Stimulated activated CD4-positive, alpha-beta T cell treated with anti-CD3 and anti-CD28 coated beads, Interleukin-4, amount 100 ng/mL, for 48 hours (primary cell): ENCODE measurements at regions not wholly inside any gene's neighbourhood (a gene's known extent, or its start where the extent isn't known, plus 50 kb on each side); places are given as distances from the start of the nearest gene placed in this dataset.
"Not testable (repeated sequence)": the region's sequence is repeated elsewhere in the genome, so short reads cannot be mapped to it uniquely, and the experiment has no call there.

ENCODE experiments used
- DNase-seq, 2 donors: peaks; one replicate each; pipeline ENCODE4 v3.0.0-alpha.2; 2020; ENCODE audit warnings: low read depth in 2 of 2

GRCh38 chr2:49318531-49318930 lies 164.2 kb upstream of the FSHR start:
- DNase-seq = no peak

DNA sequence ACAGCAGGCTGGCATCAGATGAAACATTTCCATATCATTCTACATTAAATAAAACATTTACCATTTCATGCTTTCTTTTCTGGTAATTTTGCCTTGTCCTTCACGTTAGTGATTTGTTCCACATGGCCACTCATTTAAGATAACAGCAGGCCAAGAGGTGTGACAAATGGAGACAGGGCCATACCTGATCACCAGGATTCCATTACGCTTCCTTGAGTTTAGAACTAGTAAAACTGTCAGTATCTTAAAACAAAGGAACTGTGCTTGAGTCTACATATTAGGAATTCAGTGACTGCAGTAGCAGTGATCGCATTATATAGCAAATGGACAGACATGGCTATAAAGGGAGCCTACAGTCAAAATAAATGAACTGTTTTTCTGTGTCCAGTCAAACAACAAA lies 155.1 kb upstream of the FSHR start:
- no peak for DNase-seq

- DNase-seq = no peak
Observed at GRCh38 chr2:49306925-49307324, 152.6 kb upstream of the FSHR start.

DNA sequence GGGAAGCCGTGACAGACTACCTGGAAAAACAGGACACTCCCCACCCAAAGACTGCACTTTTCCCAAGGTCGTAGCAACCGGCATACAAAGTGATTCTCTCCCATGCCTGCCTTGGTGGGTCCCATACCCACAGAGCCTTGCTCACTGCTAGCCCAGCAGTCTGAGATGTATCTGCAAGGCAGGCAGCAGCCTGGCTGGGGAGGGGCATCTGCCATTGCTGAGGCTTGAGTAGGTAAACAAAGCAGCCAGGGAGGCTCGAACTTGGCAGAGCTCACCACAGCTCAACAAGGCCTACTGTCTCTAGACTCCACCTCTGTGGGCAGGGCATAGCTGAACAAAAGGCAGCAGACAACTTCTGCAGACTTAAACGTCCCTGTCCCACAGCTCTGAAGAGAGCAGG lies 144.4 kb upstream of the FSHR start:
- not testable (repeated sequence) for DNase-seq

DNA sequence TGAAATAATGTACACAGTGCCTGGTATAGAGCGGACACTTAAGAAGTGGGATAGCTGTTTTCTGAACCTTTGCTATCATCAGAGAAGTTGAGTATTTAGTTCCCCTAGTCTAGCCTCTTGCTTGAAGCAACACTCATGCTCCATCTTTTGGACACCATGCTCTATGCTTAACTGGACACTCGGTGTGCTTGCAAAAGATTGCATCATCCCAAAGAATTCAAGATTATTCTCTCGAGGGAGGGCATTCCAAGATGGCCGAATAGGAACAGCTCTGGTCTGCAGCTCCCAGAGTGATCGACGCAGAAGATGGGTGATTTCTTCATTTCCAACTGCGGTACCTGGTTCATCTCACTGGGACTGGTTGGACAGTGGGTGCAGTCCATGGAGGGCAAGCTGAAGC lies 143.9 kb upstream of the FSHR start:
- no peak for DNase-seq

- no peak for DNase-seq
Observed at GRCh38 chr2:49296107-49296867, 142.0 kb upstream of the FSHR start.

DNA sequence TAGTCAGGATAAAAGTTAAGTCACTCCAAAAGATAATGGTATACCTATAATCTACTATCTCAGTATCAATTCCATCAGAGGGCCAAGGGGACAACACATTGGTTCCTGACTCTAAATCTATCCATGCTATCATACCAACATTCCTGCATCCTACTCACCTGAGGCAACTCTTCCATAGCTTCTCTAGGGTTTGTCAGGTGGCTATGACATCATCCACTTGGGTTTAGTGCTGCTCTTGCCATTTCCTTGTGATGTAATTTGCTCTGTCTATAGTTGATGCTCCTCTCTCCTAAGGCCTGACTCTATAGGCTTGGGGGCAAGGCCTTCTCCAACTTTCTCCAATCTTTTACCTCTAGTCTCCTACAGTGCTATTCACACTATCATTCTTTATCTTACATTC lies 139.9 kb upstream of the FSHR start:
- DNase-seq = no peak

GRCh38 chr2:49291619-49292018 lies 137.3 kb upstream of the FSHR start:
- no peak for DNase-seq

DNA sequence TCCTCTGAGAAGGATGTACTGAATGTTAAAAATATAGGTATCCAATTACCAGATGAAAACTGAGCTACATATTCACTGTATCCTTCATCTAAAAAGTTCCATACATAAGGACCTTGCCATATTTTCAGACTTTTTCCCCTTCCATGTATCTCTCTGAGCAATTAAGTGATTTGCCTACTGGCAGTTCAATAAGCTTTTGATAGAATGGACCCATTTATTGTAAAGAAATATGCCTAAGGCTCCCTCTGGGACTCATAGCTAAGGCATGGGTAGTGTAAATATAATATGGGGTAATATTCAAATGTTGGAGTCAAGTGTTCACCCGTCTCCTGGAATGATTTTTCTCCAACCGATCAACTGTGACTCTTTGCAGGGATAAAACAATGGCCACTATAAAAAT lies 135.4 kb upstream of the FSHR start:
- DNase-seq = no peak

GRCh38 chr2:49288902-49289700 lies 134.8 kb upstream of the FSHR start:
- no peak for DNase-seq

GRCh38 chr2:49288113-49288705 lies 133.9 kb upstream of the FSHR start:
- no peak for DNase-seq

DNA sequence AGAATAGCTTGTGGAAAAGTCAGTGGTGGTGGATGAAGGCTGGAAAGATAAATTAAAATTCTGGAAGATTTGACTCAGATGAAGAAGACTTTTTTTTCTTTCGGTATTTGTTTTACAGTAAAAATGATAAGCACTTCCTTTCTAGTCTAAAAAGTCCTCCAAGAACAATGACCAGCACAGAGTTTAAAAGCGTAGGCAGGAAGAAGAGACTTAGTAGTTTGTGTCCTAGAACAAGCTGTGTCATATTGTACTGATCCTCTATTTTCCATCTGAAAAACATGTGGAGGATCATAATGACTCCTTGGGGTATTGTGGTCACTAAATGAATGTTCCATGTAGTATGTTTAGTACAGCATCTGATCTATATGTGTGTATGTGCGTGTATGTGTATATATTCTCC lies 132.4 kb upstream of the FSHR start:
- DNase-seq = no peak

GRCh38 chr2:49286045-49286444 lies 131.7 kb upstream of the FSHR start:
- no peak for DNase-seq

GRCh38 chr2:49278561-49278960 lies 124.2 kb upstream of the FSHR start:
- no peak for DNase-seq

- DNase-seq = no peak
Observed at GRCh38 chr2:49278141-49278540, 123.8 kb upstream of the FSHR start.

DNA sequence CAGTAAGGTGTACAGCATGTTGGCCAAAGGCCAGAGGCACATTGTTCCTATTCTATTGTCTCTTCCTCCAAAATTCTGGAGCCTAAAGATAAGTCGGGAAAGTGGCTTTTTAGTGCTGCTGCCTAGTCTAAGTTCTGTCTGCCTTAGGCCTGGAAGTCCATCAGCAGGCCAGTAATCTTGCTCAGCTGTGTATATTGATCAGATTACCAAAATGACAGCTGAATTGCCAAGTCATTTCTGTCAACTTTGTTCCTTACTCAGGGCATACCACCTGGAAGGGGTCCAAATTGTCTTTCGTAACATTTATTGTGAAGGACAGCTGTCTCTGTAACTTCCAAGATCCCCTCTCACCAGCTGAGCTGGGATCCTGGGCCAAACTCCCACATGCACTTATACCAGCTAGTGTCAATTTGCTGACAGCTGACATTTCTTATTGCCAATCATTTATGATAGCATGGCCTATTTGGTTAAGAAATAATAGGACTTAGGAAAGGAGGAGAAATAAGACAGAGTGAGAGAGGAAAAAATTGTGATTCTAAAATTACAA lies 116.8 kb upstream of the FSHR start:
- DNase-seq = no peak

GRCh38 chr2:49270091-49270490 lies 115.8 kb upstream of the FSHR start:
- DNase-seq = no peak

GRCh38 chr2:49265471-49265870 lies 111.2 kb upstream of the FSHR start:
- no peak for DNase-seq

DNA sequence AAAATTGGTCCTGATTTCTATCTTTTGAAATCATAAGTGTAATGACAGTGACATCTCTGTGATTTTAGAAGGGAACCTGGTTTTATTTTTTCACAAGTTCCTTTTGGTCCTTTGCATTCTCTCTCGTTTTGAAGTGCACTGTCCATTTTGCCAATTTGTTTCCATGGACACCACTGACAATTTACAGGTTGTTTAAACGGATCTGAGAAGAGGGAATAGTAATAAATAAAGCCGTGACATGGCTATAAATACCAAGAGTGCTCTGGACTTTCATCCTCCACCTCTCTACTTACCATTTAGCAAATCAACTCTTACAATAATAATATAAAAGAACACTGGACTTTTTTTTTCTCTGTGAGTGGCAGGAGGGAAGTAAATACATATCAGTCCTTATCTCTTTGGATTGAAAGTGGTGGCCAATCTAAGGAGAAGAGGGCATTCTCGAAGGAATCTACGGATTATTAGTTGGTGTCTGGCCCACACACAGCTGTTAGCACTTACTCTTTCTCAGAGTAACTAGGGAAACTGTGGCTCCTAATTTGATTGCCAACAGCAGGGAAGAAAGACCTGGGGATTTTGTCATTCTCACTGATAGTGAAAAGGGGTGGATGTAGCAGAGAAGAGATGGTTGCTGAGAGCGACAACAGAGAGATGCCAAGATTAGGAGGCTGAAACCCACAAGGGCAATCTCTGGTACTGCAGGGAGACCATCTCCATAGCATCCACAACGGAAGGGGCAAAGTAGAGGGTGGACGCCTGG lies 108.7 kb upstream of the FSHR start:
- no peak for DNase-seq

DNA sequence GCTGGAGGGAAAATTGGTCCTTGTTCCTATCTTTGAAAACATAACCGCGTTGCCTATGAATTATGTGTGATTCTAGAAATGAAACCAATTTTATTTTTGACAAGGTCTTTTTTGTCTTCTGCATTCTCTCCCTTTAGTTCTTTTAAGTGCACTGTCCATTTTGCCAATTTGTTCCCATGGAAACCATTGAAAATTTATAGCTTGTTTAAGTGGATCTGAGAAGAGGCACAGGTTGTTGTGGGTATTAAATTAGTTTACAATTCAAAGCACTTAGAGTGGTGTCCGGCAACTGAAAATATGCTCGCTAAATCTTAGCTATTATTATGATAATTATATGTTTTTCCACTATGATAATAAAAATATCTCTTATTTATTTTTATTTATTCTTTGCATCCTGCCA lies 107.5 kb upstream of the FSHR start:
- no peak for DNase-seq

GRCh38 chr2:49260979-49261538 lies 106.7 kb upstream of the FSHR start:
- DNase-seq = no peak

DNA sequence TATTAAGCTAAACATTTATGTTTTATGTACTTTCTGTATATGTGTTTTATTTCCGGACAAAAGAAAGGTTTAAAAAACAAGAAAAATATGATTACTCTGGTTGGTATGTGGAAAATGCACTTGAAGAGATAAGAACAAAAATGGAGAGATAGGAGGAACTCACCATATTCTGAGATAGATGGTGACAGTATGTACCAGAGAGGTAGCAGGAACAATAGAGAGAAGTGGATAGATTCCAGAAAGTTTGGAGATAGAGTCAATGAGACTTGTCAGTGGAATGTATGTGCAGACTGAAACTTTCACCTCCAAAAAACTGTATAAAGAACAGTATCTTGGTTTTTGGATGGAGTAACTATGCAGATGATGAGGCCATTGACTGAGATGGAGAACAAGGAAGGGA lies 105.6 kb upstream of the FSHR start:
- DNase-seq = no peak
